ENCODE measurements at regions not wholly inside any gene's neighbourhood (a gene's known extent, or its start where the extent isn't known, plus 50 kb on each side); places are given as distances from the start of the nearest gene placed in this dataset.

GRCh38 chr5:163976696-163977095 lies 471.3 kb downstream of the MAT2B start:
- Histone ChIP-seq H3K27ac (ENCODE audit: low read depth, low read length) (no peak overlapping the region), H3K4me3 (ENCODE audit: low read depth in 1 of 5, low read length in 5 of 5) (no peak overlapping the region), H3K27me3 (ENCODE audit: control insufficient read depth in 5 of 5, insufficient read depth in 4 of 5, low read length in 5 of 5) (no peaks in the 10 kb centered on the region), H3K4me1 (ENCODE audit: control insufficient read depth in 5 of 5, insufficient read depth in 5 of 5, low read length in 5 of 5) (no peaks in the 10 kb centered on the region), H3K9me3 (ENCODE audit: control insufficient read depth in 5 of 5, low read length in 5 of 5) (no peaks in the 10 kb centered on the region), H3K9ac (ENCODE audit: low read length in 5 of 5) (no peak overlapping the region), H3K36me3 (ENCODE audit: control insufficient read depth in 5 of 5, insufficient read depth in 5 of 5, low read length in 5 of 5) (no peaks in the 10 kb centered on the region)

DNA sequence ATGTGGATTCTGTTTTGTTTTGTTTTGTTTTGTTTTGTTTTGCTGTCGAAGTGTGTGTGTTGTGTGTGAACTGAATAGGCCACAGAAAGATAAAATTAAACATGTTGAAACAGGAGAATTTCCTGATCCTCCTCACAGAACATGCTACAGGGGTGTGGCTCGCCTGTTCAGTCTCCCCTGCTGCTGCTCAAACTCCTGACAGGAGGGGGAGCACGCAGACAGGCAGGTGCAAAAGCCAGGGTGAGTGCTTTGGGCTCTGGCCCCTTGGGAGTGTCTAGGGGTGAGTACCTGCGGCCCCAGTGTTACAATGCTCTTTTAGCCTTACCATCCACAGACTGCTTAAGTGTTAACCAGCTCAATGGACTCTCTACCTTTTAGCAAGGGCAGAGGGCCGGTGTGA lies 473.5 kb downstream of the MAT2B start:
- H3K27ac ChIP-seq (ENCODE audit: low read depth, low read length), result no peak overlapping the region
- no peak overlapping the region for H3K9ac ChIP-seq (ENCODE audit: low read length in 5 of 5)
- no peaks in the 10 kb centered on the region for H3K27me3 ChIP-seq (ENCODE audit: control insufficient read depth in 5 of 5, insufficient read depth in 4 of 5, low read length in 5 of 5)
- no peaks in the 10 kb centered on the region for H3K9me3 ChIP-seq (ENCODE audit: control insufficient read depth in 5 of 5, low read length in 5 of 5)
- no peaks in the 10 kb centered on the region for H3K4me1 ChIP-seq (ENCODE audit: control insufficient read depth in 5 of 5, insufficient read depth in 5 of 5, low read length in 5 of 5)
- H3K4me3 ChIP-seq (ENCODE audit: low read depth in 1 of 5, low read length in 5 of 5), result no peak overlapping the region
- H3K36me3 ChIP-seq (ENCODE audit: control insufficient read depth in 5 of 5, insufficient read depth in 5 of 5, low read length in 5 of 5), result no peaks in the 10 kb centered on the region

DNA sequence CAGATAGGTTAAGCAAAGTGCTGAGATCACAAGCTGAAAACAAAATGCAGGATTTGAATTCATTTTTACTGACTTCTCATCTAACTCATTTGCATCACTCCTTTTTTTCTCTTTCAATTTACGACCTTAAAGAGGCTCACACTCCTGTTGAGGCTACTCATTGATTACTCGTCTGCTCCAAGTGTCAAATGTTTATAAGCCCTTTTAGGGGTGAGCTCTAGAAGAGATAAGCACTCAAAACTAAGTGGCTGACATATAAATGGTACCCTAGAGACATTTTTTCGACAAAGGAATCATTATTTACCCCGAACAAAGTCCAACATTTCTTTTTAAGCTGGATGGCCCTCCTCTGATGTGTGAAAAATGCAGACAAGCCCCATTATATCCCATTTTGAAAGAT lies 483.1 kb downstream of the MAT2B start:
- no peaks in the 10 kb centered on the region for H3K9me3 ChIP-seq (ENCODE audit: control insufficient read depth in 5 of 5, low read length in 5 of 5)
- H3K27ac ChIP-seq (ENCODE audit: low read depth, low read length), result no peak overlapping the region
- H3K27me3 ChIP-seq (ENCODE audit: control insufficient read depth in 5 of 5, insufficient read depth in 4 of 5, low read length in 5 of 5), result no peaks in the 10 kb centered on the region
- H3K4me1 ChIP-seq (ENCODE audit: control insufficient read depth in 5 of 5, insufficient read depth in 5 of 5, low read length in 5 of 5), result no peaks in the 10 kb centered on the region
- no peak overlapping the region for H3K4me3 ChIP-seq (ENCODE audit: low read depth in 1 of 5, low read length in 5 of 5)
- no peak overlapping the region for H3K9ac ChIP-seq (ENCODE audit: low read length in 5 of 5)
- H3K36me3 ChIP-seq (ENCODE audit: control insufficient read depth in 5 of 5, insufficient read depth in 5 of 5, low read length in 5 of 5), result no peaks in the 10 kb centered on the region

DNA sequence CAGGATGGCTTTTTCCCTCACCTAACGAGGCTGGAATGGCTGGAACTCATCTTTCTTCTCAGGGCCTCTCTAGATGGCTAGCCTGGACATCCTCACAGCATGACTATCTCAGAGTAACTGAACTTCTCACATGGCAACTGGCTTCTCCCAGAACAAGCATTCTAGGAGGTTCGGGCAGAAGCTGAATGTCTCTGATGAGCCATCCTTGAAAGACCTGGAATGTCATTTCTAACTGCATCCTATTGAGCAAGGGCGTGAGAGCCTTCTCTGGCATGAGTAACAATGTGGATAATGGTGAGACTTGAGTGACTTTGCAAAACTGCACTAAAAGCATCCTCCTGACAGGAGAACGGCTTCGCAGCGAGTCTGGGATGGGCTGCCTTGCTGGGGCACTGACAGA lies 487.7 kb downstream of the MAT2B start:
- Histone ChIP-seq H3K9me3 (ENCODE audit: control insufficient read depth in 5 of 5, low read length in 5 of 5) (no peaks in the 10 kb centered on the region), H3K9ac (ENCODE audit: low read length in 5 of 5) (no peak overlapping the region), H3K27me3 (ENCODE audit: control insufficient read depth in 5 of 5, insufficient read depth in 4 of 5, low read length in 5 of 5) (no peaks in the 10 kb centered on the region), H3K4me1 (ENCODE audit: control insufficient read depth in 5 of 5, insufficient read depth in 5 of 5, low read length in 5 of 5) (no peaks in the 10 kb centered on the region), H3K27ac (ENCODE audit: low read depth, low read length) (no peak overlapping the region), H3K4me3 (ENCODE audit: low read depth in 1 of 5, low read length in 5 of 5) (no peak overlapping the region), H3K36me3 (ENCODE audit: control insufficient read depth in 5 of 5, insufficient read depth in 5 of 5, low read length in 5 of 5) (no peaks in the 10 kb centered on the region)

GRCh38 chr5:163995206-163995605 lies 489.8 kb downstream of the MAT2B start:
- H3K9me3 ChIP-seq (ENCODE audit: control insufficient read depth in 5 of 5, low read length in 5 of 5), result no peaks in the 10 kb centered on the region
- no peak overlapping the region for H3K9ac ChIP-seq (ENCODE audit: low read length in 5 of 5)
- H3K4me1 ChIP-seq (ENCODE audit: control insufficient read depth in 5 of 5, insufficient read depth in 5 of 5, low read length in 5 of 5), result no peaks in the 10 kb centered on the region
- no peaks in the 10 kb centered on the region for H3K27me3 ChIP-seq (ENCODE audit: control insufficient read depth in 5 of 5, insufficient read depth in 4 of 5, low read length in 5 of 5)
- H3K36me3 ChIP-seq (ENCODE audit: control insufficient read depth in 5 of 5, insufficient read depth in 5 of 5, low read length in 5 of 5), result no peaks in the 10 kb centered on the region
- no peak overlapping the region for H3K27ac ChIP-seq (ENCODE audit: low read depth, low read length)
- H3K4me3 ChIP-seq (ENCODE audit: low read depth in 1 of 5, low read length in 5 of 5), result no peak overlapping the region

- Histone ChIP-seq H3K4me1 (ENCODE audit: control insufficient read depth in 5 of 5, insufficient read depth in 5 of 5, low read length in 5 of 5) (no peaks in the 10 kb centered on the region), H3K4me3 (ENCODE audit: low read depth in 1 of 5, low read length in 5 of 5) (no peak overlapping the region), H3K27me3 (ENCODE audit: control insufficient read depth in 5 of 5, insufficient read depth in 4 of 5, low read length in 5 of 5) (no peaks in the 10 kb centered on the region), H3K9ac (ENCODE audit: low read length in 5 of 5) (no peak overlapping the region), H3K36me3 (ENCODE audit: control insufficient read depth in 5 of 5, insufficient read depth in 5 of 5, low read length in 5 of 5) (no peaks in the 10 kb centered on the region), H3K9me3 (ENCODE audit: control insufficient read depth in 5 of 5, low read length in 5 of 5) (no peaks in the 10 kb centered on the region), H3K27ac (ENCODE audit: low read depth, low read length) (no peak overlapping the region)
Measured at GRCh38 chr5:163997965-163998364, 492.5 kb downstream of the MAT2B start.

DNA sequence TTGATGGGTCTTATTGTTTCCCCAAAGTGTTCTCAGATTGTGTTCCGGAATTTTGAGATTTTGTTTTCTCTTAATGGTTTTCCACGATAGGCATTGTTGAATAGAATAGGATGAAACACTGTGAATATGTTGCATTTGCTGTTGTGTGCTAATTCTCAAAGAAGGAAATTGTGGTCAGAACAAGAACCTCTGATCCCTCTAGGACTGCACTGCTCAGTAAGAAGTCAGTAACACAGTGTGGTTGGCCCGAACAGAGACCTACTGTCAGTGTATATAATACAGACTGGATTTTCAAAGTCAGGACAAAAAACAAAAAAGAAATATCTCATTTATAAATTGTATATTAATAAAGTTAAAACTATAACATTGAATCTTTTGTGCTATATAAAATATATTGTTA lies 494.8 kb downstream of the MAT2B start:
- H3K4me1 ChIP-seq (ENCODE audit: control insufficient read depth in 5 of 5, insufficient read depth in 5 of 5, low read length in 5 of 5), result no peaks in the 10 kb centered on the region
- no peak overlapping the region for H3K9ac ChIP-seq (ENCODE audit: low read length in 5 of 5)
- no peak overlapping the region for H3K27ac ChIP-seq (ENCODE audit: low read depth, low read length)
- H3K36me3 ChIP-seq (ENCODE audit: control insufficient read depth in 5 of 5, insufficient read depth in 5 of 5, low read length in 5 of 5), result no peaks in the 10 kb centered on the region
- no peaks in the 10 kb centered on the region for H3K27me3 ChIP-seq (ENCODE audit: control insufficient read depth in 5 of 5, insufficient read depth in 4 of 5, low read length in 5 of 5)
- no peak overlapping the region for H3K4me3 ChIP-seq (ENCODE audit: low read depth in 1 of 5, low read length in 5 of 5)
- no peaks in the 10 kb centered on the region for H3K9me3 ChIP-seq (ENCODE audit: control insufficient read depth in 5 of 5, low read length in 5 of 5)

DNA sequence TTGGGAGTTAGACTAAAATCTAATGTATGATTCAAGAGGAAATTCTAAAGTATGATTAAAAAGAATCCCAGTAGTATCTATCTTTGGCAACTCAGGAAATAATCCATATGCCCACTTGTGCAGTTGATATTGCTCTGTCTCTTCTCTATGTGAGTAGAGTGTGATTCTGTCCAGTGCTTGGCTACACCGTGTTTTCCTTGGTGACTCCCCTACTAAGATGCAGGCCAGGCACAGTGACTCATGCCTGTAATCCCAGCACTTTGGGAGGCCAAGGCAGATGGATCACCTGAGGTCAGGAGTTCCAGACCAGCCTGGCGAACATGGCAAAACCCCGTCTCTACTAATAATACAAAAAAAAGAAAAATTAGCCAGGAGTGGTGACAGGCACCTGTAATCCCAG lies 495.4 kb downstream of the MAT2B start:
- Histone ChIP-seq H3K9ac (ENCODE audit: low read length in 5 of 5) (no peak overlapping the region), H3K4me1 (ENCODE audit: control insufficient read depth in 5 of 5, insufficient read depth in 5 of 5, low read length in 5 of 5) (no peaks in the 10 kb centered on the region), H3K36me3 (ENCODE audit: control insufficient read depth in 5 of 5, insufficient read depth in 5 of 5, low read length in 5 of 5) (no peaks in the 10 kb centered on the region), H3K27me3 (ENCODE audit: control insufficient read depth in 5 of 5, insufficient read depth in 4 of 5, low read length in 5 of 5) (no peaks in the 10 kb centered on the region), H3K4me3 (ENCODE audit: low read depth in 1 of 5, low read length in 5 of 5) (no peak overlapping the region), H3K9me3 (ENCODE audit: control insufficient read depth in 5 of 5, low read length in 5 of 5) (no peaks in the 10 kb centered on the region), H3K27ac (ENCODE audit: low read depth, low read length) (no peak overlapping the region)

DNA sequence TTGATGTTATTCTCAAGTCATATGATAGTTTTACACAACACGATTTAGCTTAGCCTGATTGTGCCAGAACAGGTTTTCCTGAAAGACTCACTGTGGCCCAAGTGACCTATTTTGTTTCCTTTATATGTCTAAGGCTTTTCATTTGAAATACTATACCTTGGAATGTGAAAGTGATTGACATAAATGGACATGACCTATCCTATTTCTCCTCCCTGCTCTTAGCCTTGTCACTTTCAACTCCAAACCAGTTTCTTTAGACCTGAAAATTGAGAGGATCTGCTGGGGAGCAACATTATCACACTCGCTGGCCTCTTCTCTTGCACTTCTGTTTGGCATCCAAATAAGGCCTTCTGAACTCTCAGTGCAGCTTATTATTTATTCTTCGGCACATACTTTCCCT lies 496.8 kb downstream of the MAT2B start:
- H3K4me3 ChIP-seq (ENCODE audit: low read depth in 1 of 5, low read length in 5 of 5), result no peak overlapping the region
- H3K9me3 ChIP-seq (ENCODE audit: control insufficient read depth in 5 of 5, low read length in 5 of 5), result no peaks in the 10 kb centered on the region
- H3K27me3 ChIP-seq (ENCODE audit: control insufficient read depth in 5 of 5, insufficient read depth in 4 of 5, low read length in 5 of 5), result no peaks in the 10 kb centered on the region
- H3K4me1 ChIP-seq (ENCODE audit: control insufficient read depth in 5 of 5, insufficient read depth in 5 of 5, low read length in 5 of 5), result no peaks in the 10 kb centered on the region
- H3K9ac ChIP-seq (ENCODE audit: low read length in 5 of 5), result no peak overlapping the region
- no peak overlapping the region for H3K27ac ChIP-seq (ENCODE audit: low read depth, low read length)
- H3K36me3 ChIP-seq (ENCODE audit: control insufficient read depth in 5 of 5, insufficient read depth in 5 of 5, low read length in 5 of 5), result no peaks in the 10 kb centered on the region

- Histone ChIP-seq H3K27me3 (ENCODE audit: control insufficient read depth in 5 of 5, insufficient read depth in 4 of 5, low read length in 5 of 5) (no peaks in the 10 kb centered on the region), H3K9ac (ENCODE audit: low read length in 5 of 5) (no peak overlapping the region), H3K36me3 (ENCODE audit: control insufficient read depth in 5 of 5, insufficient read depth in 5 of 5, low read length in 5 of 5) (no peaks in the 10 kb centered on the region), H3K9me3 (ENCODE audit: control insufficient read depth in 5 of 5, low read length in 5 of 5) (no peaks in the 10 kb centered on the region), H3K4me3 (ENCODE audit: low read depth in 1 of 5, low read length in 5 of 5) (no peak overlapping the region), H3K4me1 (ENCODE audit: control insufficient read depth in 5 of 5, insufficient read depth in 5 of 5, low read length in 5 of 5) (no peaks in the 10 kb centered on the region), H3K27ac (ENCODE audit: low read depth, low read length) (no peak overlapping the region)
Measured at GRCh38 chr5:164002628-164003027, 497.2 kb downstream of the MAT2B start.

GRCh38 chr5:164005071-164005470 lies 499.7 kb downstream of the MAT2B start:
- Histone ChIP-seq H3K27ac (ENCODE audit: low read depth, low read length) (no peak overlapping the region), H3K4me3 (ENCODE audit: low read depth in 1 of 5, low read length in 5 of 5) (no peak overlapping the region), H3K9me3 (ENCODE audit: control insufficient read depth in 5 of 5, low read length in 5 of 5) (no peaks in the 10 kb centered on the region), H3K9ac (ENCODE audit: low read length in 5 of 5) (no peak overlapping the region), H3K4me1 (ENCODE audit: control insufficient read depth in 5 of 5, insufficient read depth in 5 of 5, low read length in 5 of 5) (no peaks in the 10 kb centered on the region), H3K36me3 (ENCODE audit: control insufficient read depth in 5 of 5, insufficient read depth in 5 of 5, low read length in 5 of 5) (no peaks in the 10 kb centered on the region), H3K27me3 (ENCODE audit: control insufficient read depth in 5 of 5, insufficient read depth in 4 of 5, low read length in 5 of 5) (no peaks in the 10 kb centered on the region)

Data from subcutaneous abdominal adipose tissue (tissue), 5 donors.